Gastrocnemius medialis (tissue), 4 donors: ENCODE measurements at regions not wholly inside any gene's neighbourhood (a gene's known extent, or its start where the extent isn't known, plus 50 kb on each side); places are given as distances from the start of the nearest gene placed in this dataset.

Experiments used
- CTCF ChIP-seq, 5 experiments: fragments of 450-650 bp in 3 of 5; fragments of 200-600 bp in 2 of 5; sonication (generic) in 2 of 5; IDR thresholded peaks in 4 of 5; conservative IDR thresholded peaks in 1 of 5; 1 replicate in 4 of 5; 2 replicates in 1 of 5; pipeline ENCODE4 v1.5.1; 2016 to 2019; ENCODE audit warnings: antibody characterized with exemption in 5 of 5, mild to moderate bottlenecking in 3 of 5, moderate library complexity in 3 of 5
- POLR2A ChIP-seq, 2 donors: fragments of 450-650 bp; IDR thresholded peaks; one replicate each; pipeline ENCODE4 v1.6.1; 2017; ENCODE audit warnings: antibody characterized with exemption in 2 of 2, mild to moderate bottlenecking in 2 of 2, moderate library complexity in 2 of 2

- TF ChIP-seq CTCF (IDR thresholded peaks at IDR 0.05 in 4 of 5, conservative IDR thresholded peaks at IDR 0.05 in 1 of 5): no peak
- no peak for TF ChIP-seq POLR2A (IDR thresholded peaks at IDR 0.05)
Measured at GRCh38 chr13:73261739-73262216, 203.0 kb downstream of the KLF5 start.
